ENCODE measurements at regions not wholly inside any gene's neighbourhood (a gene's known extent, or its start where the extent isn't known, plus 50 kb on each side); places are given as distances from the start of the nearest gene placed in this dataset.

GRCh38 chr4:17187003-17187402 lies 288.6 kb upstream of the LDB2 start:
- Histone ChIP-seq H3K36me3 (ENCODE audit: low read depth) (no peaks in the 10 kb centered on the region), H3K9me3 (ENCODE audit: insufficient read depth, low read depth) (no peaks in the 10 kb centered on the region), H3K4me2 (no peak overlapping the region), H3K79me2 (ENCODE audit: low read depth) (no peaks in the 10 kb centered on the region), H3K27me3 (ENCODE audit: insufficient read depth, low read depth) (no peaks in the 10 kb centered on the region), H4K20me1 (ENCODE audit: insufficient read depth) (no peaks in the 10 kb centered on the region), H3K4me3 (no peak overlapping the region), H3K9me2 (ENCODE audit: insufficient read depth) (no peaks in the 10 kb centered on the region), H3K27ac (no peak overlapping the region), H3K4me1 (replicated peaks; ENCODE audit: insufficient read depth) (no peaks in the 10 kb centered on the region), H2AFZ (no peak overlapping the region), H3F3A (ENCODE audit: insufficient read depth, low read depth) (no peaks in the 10 kb centered on the region)
- ChIA-PET CTCF (no interaction called here), POLR2A (ENCODE audit: unreplicated experiment) (no interaction called here)
- intact Hi-C loops (cut with micrococcal nuclease; ENCODE audit: unreplicated experiment), result no loop called here
- BruUV-seq (replicated peaks), result no TSS peak
- TF ChIP-seq, protein P1, sequence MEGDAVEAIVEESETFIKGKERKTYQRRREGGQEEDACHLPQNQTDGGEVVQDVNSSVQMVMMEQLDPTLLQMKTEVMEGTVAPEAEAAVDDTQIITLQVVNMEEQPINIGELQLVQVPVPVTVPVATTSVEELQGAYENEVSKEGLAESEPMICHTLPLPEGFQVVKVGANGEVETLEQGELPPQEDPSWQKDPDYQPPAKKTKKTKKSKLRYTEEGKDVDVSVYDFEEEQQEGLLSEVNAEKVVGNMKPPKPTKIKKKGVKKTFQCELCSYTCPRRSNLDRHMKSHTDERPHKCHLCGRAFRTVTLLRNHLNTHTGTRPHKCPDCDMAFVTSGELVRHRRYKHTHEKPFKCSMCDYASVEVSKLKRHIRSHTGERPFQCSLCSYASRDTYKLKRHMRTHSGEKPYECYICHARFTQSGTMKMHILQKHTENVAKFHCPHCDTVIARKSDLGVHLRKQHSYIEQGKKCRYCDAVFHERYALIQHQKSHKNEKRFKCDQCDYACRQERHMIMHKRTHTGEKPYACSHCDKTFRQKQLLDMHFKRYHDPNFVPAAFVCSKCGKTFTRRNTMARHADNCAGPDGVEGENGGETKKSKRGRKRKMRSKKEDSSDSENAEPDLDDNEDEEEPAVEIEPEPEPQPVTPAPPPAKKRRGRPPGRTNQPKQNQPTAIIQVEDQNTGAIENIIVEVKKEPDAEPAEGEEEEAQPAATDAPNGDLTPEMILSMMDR (conservative IDR thresholded peaks at IDR 0.05), result no peak
- no peak for TF ChIP-seq EZH2 (IDR thresholded peaks at IDR 0.05; ENCODE audit: low read depth)
- DNase-seq, result no peak

GRCh38 chr4:17182888-17183287 lies 284.4 kb upstream of the LDB2 start:
- H3K36me3 ChIP-seq (ENCODE audit: low read depth), result no peaks in the 10 kb centered on the region
- BruUV-seq (replicated peaks), result no TSS peak
- H2AFZ ChIP-seq, result no peak overlapping the region
- CTCF ChIA-PET, result no interaction called here
- POLR2A ChIA-PET (ENCODE audit: unreplicated experiment), result no interaction called here
- no peak for DNase-seq
- intact Hi-C loops (cut with micrococcal nuclease; ENCODE audit: unreplicated experiment), result no loop called here
- no peaks in the 10 kb centered on the region for H3K27me3 ChIP-seq (ENCODE audit: insufficient read depth, low read depth)
- no peak overlapping the region for H3K4me3 ChIP-seq
- no peaks in the 10 kb centered on the region for H4K20me1 ChIP-seq (ENCODE audit: insufficient read depth)
- no peaks in the 10 kb centered on the region for H3F3A ChIP-seq (ENCODE audit: insufficient read depth, low read depth)
- H3K9me3 ChIP-seq (ENCODE audit: insufficient read depth, low read depth), result no peaks in the 10 kb centered on the region
- H3K4me1 ChIP-seq (replicated peaks; ENCODE audit: insufficient read depth), result no peaks in the 10 kb centered on the region
- no peak overlapping the region for H3K27ac ChIP-seq
- no peaks in the 10 kb centered on the region for H3K9me2 ChIP-seq (ENCODE audit: insufficient read depth)
- TF ChIP-seq, protein P1 (conservative IDR thresholded peaks at IDR 0.05), result no peak
- no peaks in the 10 kb centered on the region for H3K79me2 ChIP-seq (ENCODE audit: low read depth)
- no peak overlapping the region for H3K4me2 ChIP-seq

DNA sequence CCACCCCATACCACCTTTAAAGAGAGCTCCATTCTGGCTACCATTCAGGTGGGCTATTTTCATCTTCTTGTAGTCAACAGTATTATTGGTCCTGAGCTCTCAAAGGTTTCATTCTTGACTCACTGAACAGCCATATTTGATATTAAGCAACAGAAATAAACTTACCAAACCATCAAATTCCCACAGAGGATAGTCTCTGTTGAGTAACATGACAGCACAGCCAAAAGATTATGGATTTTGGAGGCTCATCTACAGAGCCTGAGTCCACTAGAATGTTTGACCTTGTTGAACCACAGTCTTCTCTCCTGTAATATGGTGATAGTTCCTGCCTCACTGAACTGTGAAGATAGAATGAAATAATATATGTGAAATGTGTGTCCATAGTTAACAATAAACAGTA lies 276.3 kb upstream of the LDB2 start:
- H4K20me1 ChIP-seq (ENCODE audit: insufficient read depth), result no peaks in the 10 kb centered on the region
- no peak overlapping the region for H2AFZ ChIP-seq
- no peaks in the 10 kb centered on the region for H3K27me3 ChIP-seq (ENCODE audit: insufficient read depth, low read depth)
- no peak overlapping the region for H3K27ac ChIP-seq
- no peaks in the 10 kb centered on the region for H3K4me1 ChIP-seq (replicated peaks; ENCODE audit: insufficient read depth)
- TF ChIP-seq, protein P1 (conservative IDR thresholded peaks at IDR 0.05), result no peak
- TF ChIP-seq EZH2 (IDR thresholded peaks at IDR 0.05; ENCODE audit: low read depth), result no peak
- BruUV-seq (replicated peaks), result no TSS peak
- POLR2A ChIA-PET (ENCODE audit: unreplicated experiment), result no interaction called here
- no peak overlapping the region for H3K4me3 ChIP-seq
- no peak overlapping the region for H3K4me2 ChIP-seq
- H3K36me3 ChIP-seq (ENCODE audit: low read depth), result no peaks in the 10 kb centered on the region
- H3F3A ChIP-seq (ENCODE audit: insufficient read depth, low read depth), result no peaks in the 10 kb centered on the region
- no peaks in the 10 kb centered on the region; the same call in 1 of the 2 replicates for H3K9me3 ChIP-seq (ENCODE audit: insufficient read depth, low read depth)
- H3K79me2 ChIP-seq (ENCODE audit: low read depth), result no peaks in the 10 kb centered on the region
- no peaks in the 10 kb centered on the region for H3K9me2 ChIP-seq (ENCODE audit: insufficient read depth)
- no peak for DNase-seq
- intact Hi-C loops (cut with micrococcal nuclease; ENCODE audit: unreplicated experiment), result no loop called here
- CTCF ChIA-PET, result no interaction called here
